A204.1 (cell line): ENCODE measurements at regions not wholly inside any gene's neighbourhood (a gene's known extent, or its start where the extent isn't known, plus 50 kb on each side); places are given as distances from the start of the nearest gene placed in this dataset.

Experiments used
- FAIRE-seq: peaks from 2 replicates; lab custom pipeline; 2012; peaks lifted over from hg19 to GRCh38; lab: Jason Lieb, UNC

GRCh38 chr1:96964761-96965160 is 243.2 kb downstream of the PTBP2 start:
- FAIRE-seq = no peak

GRCh38 chr1:96966536-96967138 is 245.1 kb downstream of the PTBP2 start:
- peak; percentile 94 for FAIRE-seq

GRCh38 chr1:96967311-96967710 is 245.7 kb downstream of the PTBP2 start:
- FAIRE-seq = no peak

- FAIRE-seq = no peak
These were observed 247.0 kb downstream of the PTBP2 start for GRCh38 chr1:96968541-96968940.

- no peak for FAIRE-seq
These were observed 247.4 kb downstream of the PTBP2 start for GRCh38 chr1:96968983-96969382.

GRCh38 chr1:96969656-96970163 is 248.1 kb downstream of the PTBP2 start:
- no peak for FAIRE-seq

- FAIRE-seq = no peak
These were observed 249.9 kb downstream of the PTBP2 start for GRCh38 chr1:96971439-96971838.

- no peak for FAIRE-seq
These were observed 250.4 kb downstream of the PTBP2 start for GRCh38 chr1:96971849-96972602.

- no peak for FAIRE-seq
These were observed 252.0 kb downstream of the PTBP2 start for GRCh38 chr1:96973605-96974004.

- FAIRE-seq = no peak
These were observed 256.9 kb downstream of the PTBP2 start for GRCh38 chr1:96978444-96978843.

- FAIRE-seq = no peak
These were observed 257.3 kb downstream of the PTBP2 start for GRCh38 chr1:96978901-96979300.

GRCh38 chr1:96979304-96980268 is 258.0 kb downstream of the PTBP2 start:
- FAIRE-seq = no peak

- no peak for FAIRE-seq
These were observed 258.9 kb downstream of the PTBP2 start for GRCh38 chr1:96980448-96980847.

- no peak for FAIRE-seq
These were observed 259.6 kb downstream of the PTBP2 start for GRCh38 chr1:96981181-96981580.

- no peak for FAIRE-seq
These were observed 260.5 kb downstream of the PTBP2 start for GRCh38 chr1:96982118-96982517.

GRCh38 chr1:96983866-96984265 is 262.3 kb downstream of the PTBP2 start:
- FAIRE-seq = no peak

GRCh38 chr1:96987186-96987703 is 265.7 kb downstream of the PTBP2 start:
- no peak for FAIRE-seq

- no peak for FAIRE-seq
These were observed 267.7 kb downstream of the PTBP2 start for GRCh38 chr1:96989302-96989701.

GRCh38 chr1:96990136-96990535 is 268.6 kb downstream of the PTBP2 start:
- FAIRE-seq = no peak

- no peak for FAIRE-seq
These were observed 269.7 kb downstream of the PTBP2 start for GRCh38 chr1:96991261-96991660.

GRCh38 chr1:96992871-96993270 is 271.3 kb downstream of the PTBP2 start:
- no peak for FAIRE-seq

- FAIRE-seq = no peak
These were observed 273.8 kb downstream of the PTBP2 start for GRCh38 chr1:96995351-96995750.
